NCI-H2196 treated with DMSO at 0.1 percent for 48 hours (cell line): ENCODE measurements at regions not wholly inside any gene's neighbourhood (a gene's known extent, or its start where the extent isn't known, plus 50 kb on each side); places are given as distances from the start of the nearest gene placed in this dataset.

Source experiments
- DNase-seq: peaks from one replicate; lab custom pipeline; 2025; ENCODE audit not compliant: unreplicated experiment; lab: John Stamatoyannopoulos, UW

- no peak for DNase-seq
Observed at GRCh38 chr20:2236256-2236655, 59.5 kb upstream of the TGM3 start.

GRCh38 chr20:2237059-2237458, 58.7 kb upstream of the TGM3 start:
- DNase-seq = no peak

- no peak for DNase-seq
Observed at GRCh38 chr20:2238601-2239000, 57.2 kb upstream of the TGM3 start.

- DNase-seq = no peak
Observed at GRCh38 chr20:2240835-2241234, 55.0 kb upstream of the TGM3 start.

GRCh38 chr20:2242678-2243077, 53.1 kb upstream of the TGM3 start:
- no peak for DNase-seq

GRCh38 chr20:2244523-2244922, 51.3 kb upstream of the TGM3 start:
- no peak for DNase-seq

- DNase-seq = no peak
Observed at GRCh38 chr20:2244993-2245392, 50.8 kb upstream of the TGM3 start.

GRCh38 chr20:2245637-2246036, 50.2 kb upstream of the TGM3 start:
- no peak for DNase-seq
